A673 (cell line): ENCODE measurements at regions not wholly inside any gene's neighbourhood (a gene's known extent, or its start where the extent isn't known, plus 50 kb on each side); places are given as distances from the start of the nearest gene placed in this dataset.

Source experiments
- CTCF ChIP-seq: fragments of 300-800, 200-600 bp; sonication (generic); conservative IDR thresholded peaks from 2 replicates; pipeline ENCODE4 v1.5.1; 2017; ENCODE audit warnings: low read depth, mild to moderate bottlenecking, antibody characterized with exemption, low read length, moderate library complexity, mixed read lengths
- EZH2 ChIP-seq: fragments of 200-600 bp; sonication (generic); IDR thresholded peaks from 2 replicates; pipeline ENCODE4 v1.6.1; 2017; ENCODE audit warnings: borderline replicate concordance, low read depth, mild to moderate bottlenecking, mixed read lengths, antibody characterized with exemption, low read length; ENCODE audit not compliant: poor library complexity, severe bottlenecking

GRCh38 chr6:103101267-103101666 lies 1707.8 kb downstream of the GRIK2 start:
- TF ChIP-seq CTCF (no peak), EZH2 (no peak)
